Stimulated activated CD4-positive, alpha-beta T cell treated with anti-CD3 and anti-CD28 coated beads, Interleukin-2, amount 100 ng/mL, for 24 hours (primary cell): ENCODE measurements at regions not wholly inside any gene's neighbourhood (a gene's known extent, or its start where the extent isn't known, plus 50 kb on each side); places are given as distances from the start of the nearest gene placed in this dataset.
"Not testable (repeated sequence)": the region's sequence is repeated elsewhere in the genome, so short reads cannot be mapped to it uniquely, and the experiment has no call there.

ENCODE experiments used
- DNase-seq, 2 donors: peaks; one replicate each; pipeline ENCODE4 v3.0.0-alpha.2; 2020

DNA sequence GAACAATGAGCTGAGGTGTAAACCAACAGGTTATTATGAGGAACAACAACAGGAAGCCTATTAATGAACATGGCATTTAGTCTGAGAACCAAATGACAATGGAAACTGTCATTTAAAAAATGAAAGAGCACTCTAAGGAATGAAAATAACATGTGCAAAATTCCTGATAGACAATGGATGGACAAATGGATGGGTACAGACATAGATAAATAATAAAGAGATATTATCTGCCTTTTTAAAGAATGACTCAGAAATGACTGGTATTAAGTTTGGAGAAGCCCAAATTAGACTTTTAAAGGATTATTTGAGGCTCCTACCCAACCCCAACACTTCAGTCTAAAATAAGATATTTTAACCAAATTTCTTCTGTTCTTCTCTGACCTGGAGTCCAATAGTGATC, 650.5 kb upstream of the ZNF385D start:
- no peak for DNase-seq

DNA sequence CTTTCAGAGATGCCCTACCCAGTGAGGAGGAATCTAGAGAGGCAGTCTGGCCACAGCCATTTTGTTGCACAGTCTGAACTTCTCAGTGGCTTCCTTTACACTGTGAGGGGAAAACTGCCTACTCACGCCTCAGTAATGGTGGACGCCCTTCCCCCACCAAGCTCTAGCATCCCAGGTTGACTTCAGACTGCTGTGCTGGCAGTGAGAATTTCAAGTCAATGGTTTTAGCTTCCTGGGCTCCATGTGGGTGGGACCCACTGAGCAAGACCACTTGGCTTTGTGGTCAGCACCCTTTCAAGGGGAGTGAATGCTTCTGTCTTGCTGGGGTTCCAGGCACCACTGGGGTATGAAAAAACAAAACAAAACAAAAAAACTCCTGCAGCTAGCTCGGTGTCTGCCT, 663.2 kb upstream of the ZNF385D start:
- no peak for DNase-seq

DNA sequence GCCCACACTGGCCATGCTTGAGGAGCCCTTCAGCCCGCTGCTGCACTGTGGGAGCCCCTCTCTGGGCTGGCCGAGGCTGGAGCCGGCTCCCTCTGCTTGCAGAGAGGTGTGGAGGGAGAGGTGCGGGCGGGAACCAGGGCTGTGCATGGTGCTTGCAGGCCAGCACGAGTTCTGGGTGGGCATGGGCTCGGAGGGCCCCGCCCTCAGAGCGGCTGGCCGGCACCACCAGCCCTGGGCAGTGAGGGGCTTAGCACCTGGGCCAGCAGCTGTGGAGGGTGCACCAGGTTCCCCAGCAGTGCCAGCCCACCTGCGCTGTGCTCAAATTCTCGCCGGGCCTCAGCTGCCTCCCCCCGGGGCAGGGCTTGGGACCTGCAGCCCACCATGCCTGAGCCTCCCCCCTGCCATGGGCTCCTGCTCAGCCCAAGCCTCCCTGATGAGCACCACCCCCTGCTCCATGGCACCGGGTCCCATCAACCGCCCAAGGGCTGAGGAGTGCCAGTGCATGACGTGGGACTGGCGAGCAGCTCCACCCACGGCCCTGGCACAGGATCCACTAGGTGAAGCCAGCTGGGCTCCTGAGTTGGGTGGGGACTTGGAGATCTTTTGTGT, 665.9 kb upstream of the ZNF385D start:
- not testable (repeated sequence) for DNase-seq

DNA sequence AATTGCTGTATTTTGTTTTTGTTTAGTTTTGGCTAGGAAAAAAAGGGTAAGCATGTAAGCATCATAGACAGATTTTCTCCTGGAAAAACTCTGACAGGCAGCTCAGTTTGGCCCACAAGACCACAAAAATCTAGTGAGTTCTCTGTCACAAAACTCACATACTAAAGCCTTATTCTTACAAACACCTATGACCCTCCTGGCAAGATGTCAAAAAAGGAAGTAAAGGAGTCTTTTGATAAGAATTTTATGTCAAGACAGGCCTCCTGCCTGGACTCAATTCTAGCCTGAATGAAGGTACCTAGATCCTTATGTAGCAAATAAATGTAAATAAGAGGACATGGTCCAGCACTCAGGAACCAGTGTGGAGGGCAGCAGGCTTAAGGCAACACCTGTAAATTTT, 668.3 kb upstream of the ZNF385D start:
- DNase-seq: no peak

DNA sequence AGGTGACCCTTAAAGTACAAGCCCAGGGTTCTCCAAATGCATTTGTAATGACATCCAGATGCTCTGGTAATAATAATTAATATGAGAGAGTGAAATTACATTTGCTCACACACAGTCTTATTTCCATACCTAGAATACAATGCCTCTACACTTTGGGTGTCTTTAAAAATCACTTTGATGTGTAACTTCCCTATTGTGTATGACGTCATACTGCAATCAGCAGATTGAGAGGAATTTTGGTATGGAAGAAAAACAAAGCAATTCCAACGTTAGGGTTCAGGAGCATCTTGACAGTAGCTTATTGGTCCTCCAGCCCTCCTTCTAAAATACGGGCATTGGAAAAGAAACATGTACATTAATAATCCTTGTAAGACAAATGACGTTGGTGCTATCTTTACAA, 670.6 kb upstream of the ZNF385D start:
- no peak for DNase-seq

DNA sequence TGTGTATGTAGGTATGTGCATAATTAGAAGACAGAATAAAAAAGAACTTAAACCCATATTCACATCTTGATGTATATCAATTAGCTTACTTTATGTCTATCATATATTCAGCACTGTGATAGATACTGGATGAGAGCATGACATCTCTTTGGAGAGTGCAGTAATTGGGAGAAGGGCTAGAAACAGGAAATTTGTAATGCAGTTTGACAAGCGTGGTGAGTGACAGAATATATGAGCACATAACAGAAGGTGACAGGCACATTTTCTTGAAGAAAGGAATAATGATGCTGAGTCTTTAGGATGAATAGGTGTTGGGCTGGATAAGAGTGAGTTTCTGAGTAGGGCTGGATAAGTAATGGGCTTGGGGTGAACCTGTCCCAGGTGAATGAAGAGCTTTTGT, 680.3 kb upstream of the ZNF385D start:
- no peak for DNase-seq

DNA sequence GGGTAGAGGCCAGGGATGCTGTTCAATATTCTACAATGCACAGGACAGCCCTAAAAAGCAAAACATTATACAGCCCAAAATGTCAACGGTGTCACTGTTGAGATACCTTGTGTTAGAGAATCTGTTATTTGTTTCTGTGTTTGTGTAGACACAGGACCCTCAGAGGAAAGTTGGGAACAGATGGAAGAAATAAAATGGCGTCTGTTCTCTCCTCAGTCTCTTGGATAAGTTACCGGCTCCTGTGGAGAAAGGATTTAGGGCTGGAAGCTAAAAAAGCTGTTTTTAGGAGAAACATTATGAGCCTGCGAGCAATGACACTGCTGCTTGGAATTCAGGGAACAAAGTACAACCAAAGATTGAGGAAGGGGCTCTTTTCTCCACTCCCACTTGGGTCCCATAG, 688.6 kb upstream of the ZNF385D start:
- no peak for DNase-seq

DNA sequence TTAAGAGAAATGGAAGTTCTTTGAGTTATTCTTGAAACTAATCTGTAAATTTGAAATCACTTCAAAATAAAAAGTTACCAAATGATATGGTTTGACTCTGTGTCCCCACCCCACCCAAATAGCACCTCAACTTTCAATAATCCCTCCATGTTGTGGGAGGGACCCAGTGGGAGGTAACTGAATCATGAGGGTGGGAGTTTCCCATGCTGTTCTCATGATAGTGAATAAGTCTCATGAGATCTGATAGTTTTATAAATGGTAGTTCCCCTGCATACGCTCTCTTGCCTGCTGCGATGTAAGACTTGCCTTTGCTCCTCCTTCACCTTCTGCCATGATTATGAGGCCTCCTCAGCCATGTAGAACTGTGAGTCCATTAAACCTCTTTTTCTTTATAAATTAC, 690.7 kb upstream of the ZNF385D start:
- no peak for DNase-seq

DNA sequence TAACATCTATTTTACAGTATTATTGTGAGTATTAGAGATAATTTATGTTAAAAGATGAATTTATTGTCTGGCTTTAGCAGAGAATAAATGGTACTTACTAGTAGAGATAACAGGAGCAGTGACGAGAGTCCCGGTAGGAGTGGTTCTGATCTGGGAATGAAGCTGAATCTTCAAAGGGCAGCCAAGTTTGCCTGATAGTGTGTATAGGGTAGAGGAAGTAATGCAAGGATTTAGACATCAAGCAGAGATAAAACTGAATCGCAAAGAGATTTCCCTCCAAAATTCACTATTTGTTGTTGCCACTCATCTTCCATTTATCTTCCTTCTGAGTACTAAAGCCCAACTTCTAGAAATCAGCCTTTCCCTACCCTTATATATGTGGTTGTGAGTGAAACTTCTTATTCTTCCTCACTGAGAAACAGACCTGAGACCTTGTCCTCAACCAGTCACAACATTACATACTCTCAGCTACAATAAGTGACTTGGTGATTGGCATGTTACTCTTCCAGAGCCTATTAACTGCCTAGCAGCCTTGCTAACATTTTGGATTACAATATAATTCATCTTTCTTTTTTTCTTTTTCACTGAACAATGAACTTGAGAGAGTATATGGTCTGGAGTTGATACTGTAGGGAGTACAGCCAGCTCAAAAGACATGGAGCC, 692.7 kb upstream of the ZNF385D start:
- DNase-seq: no peak

DNA sequence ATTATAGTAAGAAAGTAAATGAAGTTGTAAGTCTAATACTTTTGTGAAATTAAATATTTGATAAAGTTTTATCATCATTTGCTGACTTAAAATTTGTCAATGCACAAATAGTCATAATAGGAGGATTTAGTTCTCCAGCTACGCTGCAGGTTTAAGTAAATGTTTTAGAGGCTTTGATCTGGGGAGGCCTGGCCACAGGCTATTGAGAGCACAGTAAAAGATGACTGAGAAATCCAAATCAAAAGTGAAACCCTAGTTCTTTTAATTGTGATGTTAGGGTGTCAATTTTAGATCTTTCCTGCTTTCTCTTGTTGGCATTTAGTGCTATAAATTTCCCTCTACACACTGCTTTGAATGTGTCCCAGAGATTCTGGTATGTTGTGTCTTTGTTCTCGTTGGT, 694.3 kb upstream of the ZNF385D start:
- DNase-seq: not testable (repeated sequence)

DNA sequence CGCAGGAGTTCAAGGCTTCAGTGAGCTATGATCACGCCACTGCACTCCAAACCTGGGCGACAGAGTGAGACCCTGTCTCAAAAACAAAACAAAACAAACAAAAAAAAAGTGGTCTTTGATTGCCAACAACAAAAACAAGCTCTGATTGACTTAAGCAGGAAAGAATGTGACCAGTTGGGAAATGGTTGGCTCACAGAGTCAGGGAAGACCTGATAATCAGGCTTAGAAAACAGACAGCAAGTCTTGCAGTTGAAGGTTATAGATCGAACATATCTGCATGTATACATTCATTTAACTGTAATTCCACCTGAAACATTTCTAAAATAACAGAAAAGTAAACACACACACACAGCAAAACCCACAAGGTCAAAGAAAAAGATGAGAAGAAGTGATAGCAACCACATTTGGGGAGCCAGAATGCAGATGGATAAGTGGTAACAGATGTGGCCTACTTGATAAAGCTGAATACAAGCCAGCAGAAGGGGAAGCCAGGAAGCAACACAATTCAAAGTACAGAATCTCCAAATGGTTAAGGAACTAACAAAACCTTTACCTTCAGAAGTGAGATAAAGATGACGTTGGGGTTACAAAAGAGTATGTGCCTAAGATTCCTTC, 699.9 kb upstream of the ZNF385D start:
- no peak for DNase-seq

DNA sequence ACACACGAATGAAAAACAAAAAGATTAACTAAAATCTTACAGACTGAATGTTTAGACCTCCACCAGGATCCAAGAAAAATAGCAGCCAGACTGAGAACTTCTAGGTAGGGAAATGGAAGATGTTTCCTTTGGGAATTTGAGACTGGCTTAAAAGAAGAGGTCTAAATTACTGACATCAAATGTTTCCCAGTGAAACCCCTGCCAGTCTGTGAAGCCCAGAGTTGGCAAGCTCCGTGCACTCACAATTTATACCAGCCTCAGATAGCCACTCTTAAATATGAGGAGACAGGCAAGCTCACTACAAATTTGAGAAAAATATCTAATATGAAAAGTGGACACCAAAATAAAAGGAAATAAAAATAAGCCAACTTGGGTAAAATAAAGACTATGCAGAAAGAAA, 700.5 kb upstream of the ZNF385D start:
- no peak for DNase-seq

DNA sequence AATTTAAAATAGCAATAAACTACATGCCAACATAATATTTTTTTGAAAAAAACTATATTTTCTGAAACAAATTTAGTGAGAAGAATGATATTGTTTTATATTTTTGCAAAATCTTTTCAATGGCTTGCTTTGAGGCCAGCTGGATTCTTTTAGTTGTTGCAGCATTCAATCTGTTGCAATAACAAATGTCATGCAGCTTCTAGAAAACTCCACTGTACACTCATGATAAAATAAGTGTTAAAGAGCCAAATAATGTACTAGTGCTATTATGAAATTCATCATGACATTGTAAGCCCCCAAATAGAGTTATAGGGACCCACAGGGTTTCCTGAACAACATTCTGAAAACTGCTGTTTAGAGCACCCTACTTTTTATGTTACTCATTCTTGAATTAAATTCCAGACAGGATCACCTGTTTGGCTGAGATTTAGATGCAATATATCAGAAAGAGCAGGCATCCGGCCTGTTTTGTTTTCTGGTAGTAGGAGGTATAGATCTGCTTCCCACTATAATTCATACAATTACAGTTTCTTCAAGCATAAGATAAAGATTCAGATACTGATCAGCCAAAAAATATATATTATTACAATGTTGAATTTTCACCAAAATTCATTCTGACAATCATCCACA, 703.0 kb upstream of the ZNF385D start:
- no peak for DNase-seq

DNA sequence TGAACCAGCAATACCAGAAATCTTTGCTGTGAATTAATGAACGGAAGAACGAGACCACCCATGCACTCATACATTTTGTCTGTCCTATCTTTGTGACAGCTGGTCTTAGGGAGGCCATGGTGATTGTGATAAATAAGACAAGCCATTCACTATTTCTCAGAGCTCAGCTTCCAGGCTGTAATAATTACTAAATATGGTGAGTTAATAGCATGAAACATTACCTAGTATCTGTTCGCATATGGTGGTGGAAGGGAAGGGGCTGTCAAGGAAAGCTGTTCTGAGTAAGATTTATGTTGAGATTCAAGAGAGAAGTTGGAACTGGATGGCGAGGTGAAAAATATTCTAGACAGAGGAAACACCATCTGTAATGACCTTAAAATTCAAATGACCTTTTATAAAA, 719.0 kb upstream of the ZNF385D start:
- DNase-seq: no peak

DNA sequence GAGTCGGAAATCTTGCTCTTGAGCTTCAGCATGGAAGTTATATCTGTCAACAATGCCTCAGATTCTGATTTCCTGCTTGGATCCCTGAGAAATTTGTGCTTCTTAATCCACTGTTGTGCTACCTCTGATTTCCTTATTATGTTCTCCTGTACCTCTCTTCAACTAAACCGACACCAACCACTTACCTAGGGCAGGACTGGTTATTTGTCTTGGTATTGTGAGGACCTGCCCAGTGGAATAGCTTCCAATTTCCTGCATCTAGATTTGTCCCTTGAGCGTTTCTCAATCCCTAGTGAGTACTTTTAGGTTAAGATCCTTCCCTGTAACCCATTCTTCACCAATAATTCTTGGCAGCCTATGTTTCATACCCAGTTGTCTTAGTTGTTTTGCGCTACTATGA, 720.5 kb upstream of the ZNF385D start:
- DNase-seq: no peak

DNA sequence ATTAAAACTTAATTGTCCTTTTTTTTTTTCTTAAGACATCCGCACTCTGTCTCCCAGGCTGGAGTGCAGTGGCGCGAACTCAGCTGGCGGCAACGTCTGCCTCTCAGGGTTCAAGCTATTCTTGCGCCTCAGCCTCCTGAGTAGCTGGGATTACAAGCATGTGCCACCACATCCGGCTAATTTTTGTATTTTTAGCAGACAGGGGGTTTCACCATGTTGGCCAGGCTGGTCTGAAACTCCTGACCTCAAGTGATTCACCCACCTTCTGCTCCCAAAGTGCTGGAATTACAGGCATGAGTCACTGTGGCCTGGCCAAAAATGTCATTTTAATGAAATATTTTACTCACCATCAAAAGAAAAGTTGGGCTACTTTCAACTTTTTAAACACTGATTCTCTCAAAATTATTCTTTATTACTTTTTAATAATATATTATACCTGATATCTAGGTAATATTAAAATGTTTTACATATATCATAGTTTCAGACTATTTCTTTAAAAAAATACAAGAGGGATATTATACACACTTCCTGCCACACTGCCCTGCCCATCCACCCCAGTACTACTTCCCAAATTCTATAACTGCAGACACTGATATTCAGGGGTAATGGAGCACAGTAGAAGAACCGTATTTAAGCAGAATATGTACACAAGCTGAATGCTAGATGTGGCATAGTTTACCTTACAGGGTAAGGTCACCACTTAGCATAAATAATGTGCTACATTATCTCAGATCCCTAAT, 723.9 kb upstream of the ZNF385D start:
- no peak for DNase-seq

DNA sequence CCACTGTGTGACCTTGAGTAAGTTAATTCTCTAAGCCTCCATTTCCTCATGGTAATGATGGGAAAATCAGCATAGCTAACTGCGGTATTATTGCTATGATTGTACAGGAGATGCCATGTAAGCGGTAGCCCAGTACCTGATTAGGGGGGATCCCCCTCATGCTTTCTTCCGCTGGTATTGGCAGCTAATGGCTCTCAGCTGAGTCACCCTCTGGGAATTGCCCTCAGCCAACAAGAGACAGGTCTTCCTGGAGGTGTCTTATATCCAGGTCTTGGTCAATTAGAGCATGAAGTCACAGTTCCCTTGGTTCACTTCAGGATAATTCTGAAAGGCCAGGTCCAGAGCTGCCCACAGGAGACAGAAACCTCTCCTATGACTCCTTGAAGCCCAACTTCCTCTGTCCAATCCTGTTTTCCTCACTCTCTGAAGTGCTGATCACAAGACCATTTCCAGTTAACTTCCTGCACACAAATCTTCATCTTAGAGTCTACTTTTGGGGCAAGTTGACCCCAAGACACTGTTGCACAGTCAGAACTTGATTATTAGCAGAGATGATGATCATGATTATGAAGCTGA, 724.7 kb upstream of the ZNF385D start:
- DNase-seq: no peak

DNA sequence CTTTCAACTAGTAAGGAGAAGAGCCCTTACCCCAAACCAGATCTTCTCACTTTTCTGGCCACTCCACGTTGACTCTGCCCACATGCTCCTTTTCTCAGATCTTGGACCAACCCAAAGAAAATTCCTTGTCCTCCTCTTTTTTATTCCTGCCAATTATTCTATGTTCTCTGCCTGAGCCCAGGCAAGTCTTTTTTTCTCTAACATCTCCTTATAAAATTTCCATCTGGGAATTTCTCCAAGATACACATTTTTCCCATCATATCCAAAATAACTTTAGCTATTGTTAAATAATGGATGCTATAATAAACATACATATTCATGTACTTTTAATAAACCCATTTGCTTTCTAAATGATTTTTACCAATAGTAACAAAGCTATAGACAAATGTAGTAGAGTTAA, 726.0 kb upstream of the ZNF385D start:
- no peak for DNase-seq

DNA sequence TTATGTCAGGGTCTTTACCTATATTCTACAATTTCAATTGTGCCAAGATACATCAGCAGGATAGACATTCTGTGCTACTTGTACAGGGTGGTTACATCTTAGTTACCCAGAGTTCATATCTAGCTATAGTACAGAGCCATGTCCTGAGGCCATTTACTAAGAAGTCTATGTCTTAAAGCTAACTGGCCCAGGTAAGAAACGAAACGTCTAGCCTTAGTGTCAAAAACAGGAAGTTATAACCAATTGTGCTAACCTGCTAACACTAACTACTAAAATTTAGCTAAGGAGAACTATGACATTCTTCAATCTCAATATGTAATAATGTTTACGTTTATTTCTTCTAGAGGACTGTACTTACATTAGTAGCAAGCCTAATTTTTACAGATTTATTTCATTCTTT, 717.2 kb upstream of the UBE2E2 start:
- no peak for DNase-seq

DNA sequence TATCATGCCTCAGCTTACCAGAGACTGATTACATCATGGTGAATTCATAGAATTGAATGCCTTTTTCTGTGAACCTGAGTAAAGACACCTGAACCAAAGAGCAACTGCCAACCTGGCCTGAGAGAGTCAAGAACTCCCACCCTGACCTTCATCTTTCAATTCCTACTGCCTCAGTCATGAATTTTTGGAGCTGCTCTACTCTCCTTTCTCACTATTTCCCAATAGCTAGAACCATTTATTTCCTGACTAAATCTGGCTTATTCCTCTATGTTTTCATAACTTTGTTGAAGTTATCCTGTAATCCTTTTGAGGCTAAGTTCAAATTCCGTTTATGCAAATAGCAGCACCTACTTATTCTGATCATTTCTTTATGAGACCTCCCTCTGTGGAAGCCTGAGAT, 712.4 kb upstream of the UBE2E2 start:
- DNase-seq: no peak

DNA sequence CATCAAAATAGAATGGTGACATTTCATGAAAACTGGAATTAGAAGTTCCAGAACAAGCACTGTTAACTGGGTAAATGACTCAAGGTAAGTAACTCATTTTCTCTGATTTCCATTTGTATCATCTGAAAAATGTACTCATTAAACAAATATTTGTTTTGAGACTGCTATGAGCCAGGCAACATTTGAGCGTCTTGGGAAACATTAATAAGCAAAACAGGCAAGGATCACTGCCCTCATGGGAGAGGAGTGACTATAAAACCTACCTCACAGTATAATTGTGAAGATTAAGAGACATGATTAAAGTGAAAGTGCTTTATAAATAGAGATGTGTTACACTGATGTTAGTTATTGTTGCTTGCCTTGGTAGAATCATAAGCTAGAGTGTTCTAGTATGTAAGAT, 711.8 kb upstream of the UBE2E2 start:
- no peak for DNase-seq

DNA sequence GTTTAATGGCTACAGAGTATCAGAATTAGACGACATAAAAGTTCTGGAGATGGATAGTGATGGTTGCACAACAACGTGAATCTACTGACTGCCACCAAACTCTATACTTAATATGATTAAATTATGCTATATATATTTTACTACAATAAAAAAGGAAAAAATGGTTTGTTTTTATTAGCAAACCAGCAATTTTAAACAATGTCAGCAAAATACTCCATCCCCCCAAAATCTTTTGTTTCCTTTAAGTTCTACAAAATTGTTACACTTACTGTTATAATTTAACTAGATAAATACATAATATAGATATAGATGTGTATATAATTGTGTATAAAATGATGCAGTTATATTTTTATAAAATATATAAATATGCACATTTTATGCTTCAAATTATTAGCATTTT, 710.8 kb upstream of the UBE2E2 start:
- no peak for DNase-seq

DNA sequence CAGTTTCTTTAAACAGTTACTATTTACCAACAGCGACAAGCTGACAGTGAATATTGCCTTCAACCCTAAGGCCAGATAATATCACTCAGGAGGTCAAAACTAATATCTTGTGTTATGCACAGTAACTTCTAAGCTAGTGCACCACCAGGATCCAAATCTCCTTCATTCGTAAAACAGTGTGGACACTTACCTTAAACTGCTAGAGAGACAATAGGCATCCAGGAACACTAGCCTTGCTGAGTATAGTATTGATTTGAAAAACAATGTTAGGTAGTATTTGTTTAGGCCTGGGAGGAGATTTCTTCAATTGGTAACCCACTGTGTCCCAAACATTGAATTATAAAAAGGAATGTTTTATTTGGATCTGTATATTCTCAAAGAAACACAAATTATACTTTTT, 707.9 kb upstream of the UBE2E2 start:
- no peak for DNase-seq
